Endodermal cell (in vitro differentiated cells): ENCODE measurements at regions not wholly inside any gene's neighbourhood (a gene's known extent, or its start where the extent isn't known, plus 50 kb on each side); places are given as distances from the start of the nearest gene placed in this dataset.
"Not testable (repeated sequence)": the region's sequence is repeated elsewhere in the genome, so short reads cannot be mapped to it uniquely, and the experiment has no call there.

Experiments used
- DNase-seq: peaks from one replicate; pipeline ENCODE4 v3.0.0-alpha.2; 2017
- H3K27ac ChIP-seq: 2 replicates; pipeline ENCODE4 v1.5.1; 2013; ENCODE audit warnings: mild to moderate bottlenecking, low read depth, low read length, moderate library complexity
- H3K27me3 ChIP-seq: 2 replicates; pipeline ENCODE4 v1.6.1; 2013; ENCODE audit warnings: mild to moderate bottlenecking, low read length, moderate library complexity; ENCODE audit not compliant: insufficient read depth, control insufficient read depth, poor library complexity, severe bottlenecking
- H3K36me3 ChIP-seq: 2 replicates; pipeline ENCODE4 v1.7.0; 2013; ENCODE audit warnings: mild to moderate bottlenecking, low read length, moderate library complexity; ENCODE audit not compliant: control insufficient read depth, insufficient read depth
- H3K4me1 ChIP-seq: one replicate; pipeline ENCODE4 v1.7.0; 2013; ENCODE audit warnings: low read length; ENCODE audit not compliant: control insufficient read depth, insufficient read depth
- H3K4me3 ChIP-seq: 2 replicates; pipeline ENCODE4 v1.5.1; 2013; ENCODE audit warnings: mild to moderate bottlenecking, low read length, moderate library complexity
- H3K9ac ChIP-seq: 2 replicates; pipeline ENCODE4 v1.6.1; 2013; ENCODE audit warnings: mild to moderate bottlenecking, low read length, moderate library complexity; ENCODE audit not compliant: poor library complexity, severe bottlenecking; ENCODE audit errors: extremely low read depth
- H3K9me3 ChIP-seq: 2 replicates; pipeline ENCODE4 v1.6.1; 2013; ENCODE audit warnings: mild to moderate bottlenecking, low read length, moderate library complexity; ENCODE audit not compliant: control insufficient read depth
- H3K27ac Mint-ChIP-seq: 2 replicates; pipeline ENCODE4 v1.8.0; 2020; ENCODE audit warnings: mixed read lengths
- H3K27me3 Mint-ChIP-seq: 2 replicates; pipeline ENCODE4 v1.8.0; 2021; ENCODE audit warnings: mild to moderate bottlenecking, mixed read lengths; ENCODE audit not compliant: insufficient read depth
- H3K36me3 Mint-ChIP-seq: 2 replicates; pipeline ENCODE4 v1.8.0; 2020; ENCODE audit warnings: low read depth, mixed read lengths
- H3K4me1 Mint-ChIP-seq: 2 replicates; pipeline ENCODE4 v1.8.0; 2020; ENCODE audit warnings: mixed read lengths
- H3K4me3 Mint-ChIP-seq: 2 replicates; pipeline ENCODE4 v1.8.0; 2020; ENCODE audit warnings: mild to moderate bottlenecking, moderate library complexity, mixed read lengths
- H3K9me3 Mint-ChIP-seq: 2 replicates; pipeline ENCODE4 v1.8.0; 2020; ENCODE audit warnings: mild to moderate bottlenecking, mixed read lengths
- WGBS, 2 experiments: methylation state at CpG; one replicate each; pipeline versions ENCODE4 v1.1.5 to v1.1.7; 2013; ENCODE audit warnings: missing lambda C conversion rate in 2 of 2, mixed read lengths in 1 of 2; ENCODE audit not compliant: insufficient coverage in 1 of 2, insufficient read length in 1 of 2; 5-methylcytosine and 5-hydroxymethylcytosine counted together
- TF ChIP-seq, protein P1 (sequence below): fragments of 200-600 bp; sonication (generic); conservative IDR thresholded peaks from 2 replicates; pipeline ENCODE4 v1.5.0; 2021; ENCODE audit warnings: antibody characterized with exemption, mild to moderate bottlenecking

DNA sequence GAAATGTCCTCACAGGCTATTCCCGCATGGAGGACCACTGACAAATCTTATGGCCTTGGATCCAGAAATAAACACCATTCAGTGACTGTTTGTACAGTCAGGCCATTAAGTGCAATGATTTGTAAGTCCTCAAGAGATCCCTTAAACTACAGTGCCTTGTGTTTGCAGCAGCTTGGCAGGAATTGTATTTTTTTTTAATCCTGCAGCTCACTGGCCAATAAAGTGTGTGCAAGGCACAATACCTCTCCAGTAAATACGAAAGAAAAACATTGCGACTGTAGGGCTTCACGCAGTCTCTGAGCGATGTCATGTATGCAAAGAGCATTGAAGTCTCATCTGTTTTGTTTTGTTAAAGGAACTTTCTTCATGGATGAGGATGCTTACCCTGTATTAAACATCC lies 74.2 kb upstream of the TUSC1 start:
- Histone ChIP-seq H3K36me3 (no peaks in the 10 kb centered on the region), H3K27me3 (no peaks in the 10 kb centered on the region), H3K9ac (no peak overlapping the region), H3K27ac (no peak overlapping the region), H3K9me3 (no peaks in the 10 kb centered on the region), H3K4me3 (no peak overlapping the region), H3K4me1 (no peaks in the 10 kb centered on the region)
- Mint-ChIP-seq H3K27me3 (no peaks in the 10 kb centered on the region), H3K4me1 (no peaks in the 10 kb centered on the region), H3K36me3 (no peaks in the 10 kb centered on the region), H3K9me3 (no peaks in the 10 kb centered on the region), H3K27ac (no peak overlapping the region), H3K4me3 (no peak overlapping the region)
- WGBS, 2 experiments = 94 to 100% methylated on average over 4 to 5 of the region's 5 CpGs
- DNase-seq = no peak
- TF ChIP-seq, protein P1, sequence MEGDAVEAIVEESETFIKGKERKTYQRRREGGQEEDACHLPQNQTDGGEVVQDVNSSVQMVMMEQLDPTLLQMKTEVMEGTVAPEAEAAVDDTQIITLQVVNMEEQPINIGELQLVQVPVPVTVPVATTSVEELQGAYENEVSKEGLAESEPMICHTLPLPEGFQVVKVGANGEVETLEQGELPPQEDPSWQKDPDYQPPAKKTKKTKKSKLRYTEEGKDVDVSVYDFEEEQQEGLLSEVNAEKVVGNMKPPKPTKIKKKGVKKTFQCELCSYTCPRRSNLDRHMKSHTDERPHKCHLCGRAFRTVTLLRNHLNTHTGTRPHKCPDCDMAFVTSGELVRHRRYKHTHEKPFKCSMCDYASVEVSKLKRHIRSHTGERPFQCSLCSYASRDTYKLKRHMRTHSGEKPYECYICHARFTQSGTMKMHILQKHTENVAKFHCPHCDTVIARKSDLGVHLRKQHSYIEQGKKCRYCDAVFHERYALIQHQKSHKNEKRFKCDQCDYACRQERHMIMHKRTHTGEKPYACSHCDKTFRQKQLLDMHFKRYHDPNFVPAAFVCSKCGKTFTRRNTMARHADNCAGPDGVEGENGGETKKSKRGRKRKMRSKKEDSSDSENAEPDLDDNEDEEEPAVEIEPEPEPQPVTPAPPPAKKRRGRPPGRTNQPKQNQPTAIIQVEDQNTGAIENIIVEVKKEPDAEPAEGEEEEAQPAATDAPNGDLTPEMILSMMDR = no peak

DNA sequence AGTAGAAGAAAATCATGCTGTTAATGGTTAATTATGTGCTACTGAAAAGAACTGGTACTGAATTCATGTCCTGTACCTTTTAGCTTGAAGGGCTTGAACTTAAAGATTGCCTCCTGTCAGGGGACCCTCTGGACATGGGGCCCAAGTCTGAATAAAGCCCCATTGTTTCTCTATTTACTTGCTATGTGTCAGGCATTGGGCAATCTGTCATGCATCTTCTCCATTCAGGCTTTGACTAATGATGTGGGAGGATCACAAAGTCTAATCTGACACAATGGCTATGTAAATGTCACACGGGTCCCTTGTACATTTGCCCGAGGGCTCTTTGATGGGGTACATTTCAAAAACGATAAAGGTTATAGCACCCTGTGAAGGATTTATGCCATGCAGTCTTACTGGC lies 64.0 kb upstream of the TUSC1 start:
- H3K36me3 ChIP-seq = no peaks in the 10 kb centered on the region
- no peak overlapping the region for H3K4me3 Mint-ChIP-seq
- TF ChIP-seq, protein P1 = no peak
- no peaks in the 10 kb centered on the region for H3K27me3 ChIP-seq
- no peaks in the 10 kb centered on the region for H3K36me3 Mint-ChIP-seq
- no peaks in the 10 kb centered on the region for H3K4me1 Mint-ChIP-seq
- 72 to 83% methylated on average over 3 of the region's 3 CpGs for WGBS, 2 experiments
- no peak for DNase-seq
- H3K27ac ChIP-seq = peak overlapping the region; percentile 72
- no peaks in the 10 kb centered on the region for H3K9me3 Mint-ChIP-seq
- H3K27ac Mint-ChIP-seq = no peak overlapping the region
- H3K4me1 ChIP-seq = no peaks in the 10 kb centered on the region
- no peak overlapping the region for H3K9ac ChIP-seq
- no peaks in the 10 kb centered on the region for H3K27me3 Mint-ChIP-seq
- no peak overlapping the region for H3K4me3 ChIP-seq
- H3K9me3 ChIP-seq = peaks cover 9% of the 10 kb centered on the region

DNA sequence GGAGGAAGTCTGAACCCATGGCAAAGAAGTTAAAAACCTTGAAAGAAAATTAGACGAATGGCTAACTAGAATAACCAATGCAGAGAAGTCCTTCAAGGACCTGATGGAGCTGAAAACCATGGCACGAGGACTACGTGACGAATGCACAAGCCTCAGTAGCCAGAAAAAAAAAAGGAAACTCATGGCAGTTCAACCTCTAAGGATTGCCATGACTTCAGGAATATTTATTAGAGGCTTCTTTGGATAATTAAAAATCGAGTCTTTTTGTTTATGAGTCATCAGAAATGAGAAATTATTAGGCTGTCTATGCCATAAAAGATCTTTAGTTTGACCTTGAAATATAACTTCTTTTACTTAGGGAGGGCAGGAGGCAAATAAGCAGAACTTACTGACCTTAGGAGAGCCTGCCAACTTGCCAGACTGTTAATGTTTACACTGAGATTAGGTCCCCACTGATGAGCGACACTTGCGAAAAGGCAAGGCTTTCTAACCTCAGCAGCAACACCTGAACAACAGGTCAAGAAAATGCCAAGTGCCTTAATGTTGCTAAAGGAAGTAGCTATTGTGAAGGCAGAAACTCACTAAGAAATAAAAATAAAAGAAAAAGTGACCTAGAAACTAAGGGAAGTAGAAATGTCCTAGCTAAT lies 55.2 kb upstream of the TUSC1 start:
- peaks cover 45% of the 10 kb centered on the region for H3K9me3 Mint-ChIP-seq
- no peaks in the 10 kb centered on the region for H3K4me1 ChIP-seq

DNA sequence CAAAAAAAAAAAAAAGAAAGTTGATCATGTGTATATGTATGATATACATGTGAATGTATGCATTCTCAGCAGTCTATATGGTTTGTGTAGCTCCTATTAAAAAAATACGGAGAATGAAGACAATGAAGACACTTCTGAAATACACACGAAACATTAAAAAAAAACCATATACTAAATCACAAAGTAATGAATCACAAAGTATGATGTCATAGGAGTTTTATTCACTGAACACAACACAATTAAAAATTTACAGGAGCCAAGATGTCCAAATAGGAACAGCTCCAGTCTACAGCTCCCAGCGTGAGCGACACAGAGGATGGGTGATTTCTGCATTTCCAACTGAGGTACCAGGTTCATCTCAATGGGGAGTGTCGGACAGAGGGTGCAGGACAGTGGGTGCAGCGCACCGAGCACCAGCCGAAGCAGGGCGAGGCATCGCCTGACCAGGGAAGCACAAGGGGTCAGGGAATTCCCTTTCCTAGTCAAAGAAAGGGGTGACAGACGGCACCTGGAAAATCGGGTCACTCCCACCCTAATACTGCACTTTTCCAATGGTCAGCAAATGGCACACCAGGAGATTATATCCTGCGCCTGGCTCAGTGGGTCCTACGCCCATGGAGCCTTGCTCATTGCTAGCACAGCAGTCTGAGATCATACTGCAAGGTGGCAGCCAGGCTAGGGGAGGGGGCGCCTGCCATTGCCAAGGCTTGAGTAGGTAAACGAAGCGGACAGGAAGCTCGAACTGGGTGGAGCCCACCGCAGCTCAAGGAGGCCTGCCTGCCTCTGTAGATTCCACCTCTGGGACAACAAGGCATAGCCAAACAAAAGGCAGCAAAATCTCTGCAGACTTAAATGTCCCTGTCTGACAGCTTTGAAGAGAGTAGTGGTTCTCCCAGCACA lies 53.9 kb upstream of the TUSC1 start:
- not testable (repeated sequence) for H3K27ac ChIP-seq, DNase-seq, H3K4me3 Mint-ChIP-seq, H3K9ac ChIP-seq, H3K4me1 Mint-ChIP-seq, H3K4me1 ChIP-seq, H3K27ac Mint-ChIP-seq, H3K27me3 ChIP-seq, H3K27me3 Mint-ChIP-seq, H3K36me3 ChIP-seq
- Mint-ChIP-seq H3K36me3 (peaks cover 20% of the 10 kb centered on the region), H3K9me3 (peaks cover 46% of the 10 kb centered on the region)
- Histone ChIP-seq H3K9me3 (peaks cover 71% of the 10 kb centered on the region), H3K4me3 (peak overlapping the region; percentile 64)
- WGBS, 2 experiments = 94 to 99% methylated on average over 9 to 19 of the region's 19 CpGs

More for the DNA sequence above, 55.2 kb upstream of the TUSC1 start:
- Mint-ChIP-seq H3K4me3 (no peak overlapping the region), H3K27ac (no peak overlapping the region), H3K27me3 (no peaks in the 10 kb centered on the region), H3K4me1 (peaks cover 3% of the 10 kb centered on the region), H3K36me3 (peaks cover 20% of the 10 kb centered on the region)
- TF ChIP-seq, protein P1 = no peak
- Histone ChIP-seq H3K36me3 (no peaks in the 10 kb centered on the region), H3K4me3 (peak overlapping the region; percentile 43), H3K9ac (no peak overlapping the region), H3K27me3 (no peaks in the 10 kb centered on the region), H3K27ac (no peak overlapping the region), H3K9me3 (peaks cover 75% of the 10 kb centered on the region)
- DNase-seq = no peak
- 91 to 95% methylated on average over 5 to 7 of the region's 7 CpGs for WGBS, 2 experiments
